VCaP (cell line): ENCODE measurements at regions not wholly inside any gene's neighbourhood (a gene's known extent, or its start where the extent isn't known, plus 50 kb on each side); places are given as distances from the start of the nearest gene placed in this dataset.

ENCODE experiments used
- H3K27ac ChIP-seq: fragments of 450-650 bp; 2 replicates; pipeline ENCODE4 v1.5.1; 2017
- CTCF ChIP-seq: fragments of 450-650 bp; conservative IDR thresholded peaks from 2 replicates; pipeline ENCODE4 v1.5.1; 2017; ENCODE audit warnings: mild to moderate bottlenecking, moderate library complexity

GRCh38 chr11:31902706-31903105 is 91.6 kb upstream of the PAX6 start:
- TF ChIP-seq CTCF, result no peak

GRCh38 chr11:31895926-31896325 is 84.8 kb upstream of the PAX6 start:
- no peak overlapping the region for H3K27ac ChIP-seq
- no peak for TF ChIP-seq CTCF

More at GRCh38 chr11:31902706-31903105, 91.6 kb upstream of the PAX6 start:
- no peak overlapping the region for H3K27ac ChIP-seq

- peak; percentile 41 for TF ChIP-seq CTCF
- no peak overlapping the region for H3K27ac ChIP-seq
Observed at GRCh38 chr11:31887180-31887579, 76.1 kb upstream of the PAX6 start.

GRCh38 chr11:31884080-31884479 is 73.0 kb upstream of the PAX6 start:
- TF ChIP-seq CTCF, result no peak
- no peak overlapping the region for H3K27ac ChIP-seq

- H3K27ac ChIP-seq, result no peak overlapping the region
- no peak for TF ChIP-seq CTCF
Observed at GRCh38 chr11:31883435-31883834, 72.3 kb upstream of the PAX6 start.

- no peak for TF ChIP-seq CTCF
- H3K27ac ChIP-seq, result no peak overlapping the region
Observed at GRCh38 chr11:31882951-31883392, 71.8 kb upstream of the PAX6 start.

GRCh38 chr11:31881825-31882224 is 70.7 kb upstream of the PAX6 start:
- TF ChIP-seq CTCF, result no peak
- H3K27ac ChIP-seq, result no peak overlapping the region

GRCh38 chr11:31879681-31880080 is 68.6 kb upstream of the PAX6 start:
- TF ChIP-seq CTCF, result no peak
- H3K27ac ChIP-seq, result no peak overlapping the region
